ENCODE measurements at regions not wholly inside any gene's neighbourhood (a gene's known extent, or its start where the extent isn't known, plus 50 kb on each side); places are given as distances from the start of the nearest gene placed in this dataset.

DNA sequence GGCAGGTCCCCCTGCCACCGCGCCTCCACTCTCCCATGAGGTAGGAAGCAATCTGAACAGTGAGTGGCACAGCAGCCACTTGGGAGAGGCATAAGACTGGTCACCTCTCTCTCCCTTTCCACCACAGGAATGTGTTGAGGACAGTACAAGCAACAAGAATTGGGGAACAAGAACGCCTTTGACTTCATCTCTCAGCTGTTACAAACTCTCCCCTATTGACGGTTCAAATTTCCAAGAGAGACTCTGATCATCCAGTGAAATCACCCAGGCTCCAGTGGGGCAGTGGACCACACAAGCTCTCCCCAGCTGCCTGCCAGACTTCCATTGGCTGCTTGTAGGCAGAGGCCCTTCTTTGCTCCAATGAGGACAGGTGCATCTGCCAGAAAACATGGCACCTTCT is 249.9 kb upstream of the JUN start:
- DNase-seq: no peak

DNA sequence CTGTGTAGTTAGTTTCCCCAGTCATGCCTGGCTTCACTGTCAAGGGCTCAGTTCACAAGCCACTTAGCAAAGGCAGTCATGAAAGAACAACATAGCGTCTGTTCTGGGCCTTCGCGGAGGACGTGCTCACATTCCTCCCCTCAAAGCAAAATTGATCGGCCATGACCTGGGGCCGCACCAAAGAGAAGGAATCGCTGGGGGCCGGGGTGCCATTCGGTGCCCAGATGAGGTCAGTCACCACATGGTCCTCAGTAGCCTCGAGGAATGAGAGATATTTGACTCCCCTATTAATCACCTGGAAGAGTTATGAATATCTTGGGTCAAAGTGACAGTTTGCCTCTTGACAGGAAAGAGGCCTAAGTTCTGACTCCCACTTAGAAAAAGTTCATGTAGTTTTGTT is 251.1 kb upstream of the JUN start:
- no peak for DNase-seq

DNA sequence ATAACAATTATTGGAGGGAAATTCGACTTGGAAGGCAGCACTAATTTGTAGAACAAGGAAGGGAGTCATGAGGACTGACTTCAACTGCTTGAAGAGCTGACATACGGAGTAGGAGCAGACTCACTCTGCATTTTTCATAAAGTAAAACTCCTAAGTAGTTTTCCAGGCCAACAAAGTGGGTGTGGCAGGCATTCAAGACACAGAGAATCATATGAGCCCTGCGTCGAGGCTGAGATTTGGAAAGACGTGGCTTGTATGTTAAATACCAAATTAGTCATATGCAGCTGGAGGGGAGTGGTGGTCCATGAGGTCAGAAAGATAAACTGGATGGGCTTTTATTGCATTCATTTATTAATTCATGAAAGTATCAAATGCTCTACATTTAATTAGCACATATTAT is 255.7 kb upstream of the JUN start:
- no peak for DNase-seq

DNA sequence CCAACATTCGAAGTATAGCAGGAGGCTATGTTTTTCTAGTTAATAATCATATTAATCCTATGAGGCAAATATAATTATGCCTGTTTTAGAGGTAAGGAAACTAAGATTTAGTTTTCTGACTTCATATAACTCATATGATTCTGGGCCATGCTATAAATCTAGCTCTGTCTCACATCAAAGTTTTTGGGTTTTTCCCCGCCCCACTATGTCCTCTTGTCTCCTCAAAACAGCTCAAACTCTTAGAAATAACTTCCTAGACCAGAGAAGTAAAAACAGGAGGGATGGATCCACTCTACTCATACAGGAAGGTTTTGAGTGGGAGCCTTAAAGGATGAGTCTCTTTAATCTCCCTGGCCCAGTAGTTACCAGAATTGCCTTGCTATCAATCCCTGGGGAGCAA is 256.4 kb upstream of the FGGY start:
- no peak for DNase-seq

DNA sequence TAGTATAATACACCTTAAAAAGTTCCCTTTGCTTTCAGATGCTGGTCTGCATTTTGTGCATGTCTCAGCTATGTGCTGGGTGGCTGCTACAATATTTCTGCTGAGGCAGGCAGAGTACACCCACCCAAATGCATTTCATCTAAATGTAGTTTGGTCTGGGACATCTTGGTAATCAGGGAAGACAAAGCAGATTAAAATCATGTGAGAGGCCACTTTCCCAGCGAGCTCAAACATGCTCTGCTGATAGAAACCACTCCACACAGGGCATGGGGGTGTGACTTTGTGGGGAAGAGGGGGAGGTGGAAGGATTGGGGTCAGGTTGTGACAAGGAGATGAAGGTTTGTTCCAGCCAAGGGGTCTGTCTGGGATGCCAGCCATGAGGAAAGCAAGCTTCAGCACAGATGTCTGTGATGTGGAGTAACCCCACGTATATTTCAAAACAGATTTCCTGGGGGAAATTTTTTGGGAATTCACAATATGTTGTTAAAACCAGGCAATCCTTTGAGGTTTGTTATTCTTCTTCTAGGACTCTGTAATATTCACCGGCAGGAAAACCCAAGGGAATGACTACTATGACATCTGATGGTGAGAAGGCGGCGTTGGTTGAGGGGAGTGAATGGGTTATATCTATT is 255.1 kb upstream of the FGGY start:
- DNase-seq: no peak

DNA sequence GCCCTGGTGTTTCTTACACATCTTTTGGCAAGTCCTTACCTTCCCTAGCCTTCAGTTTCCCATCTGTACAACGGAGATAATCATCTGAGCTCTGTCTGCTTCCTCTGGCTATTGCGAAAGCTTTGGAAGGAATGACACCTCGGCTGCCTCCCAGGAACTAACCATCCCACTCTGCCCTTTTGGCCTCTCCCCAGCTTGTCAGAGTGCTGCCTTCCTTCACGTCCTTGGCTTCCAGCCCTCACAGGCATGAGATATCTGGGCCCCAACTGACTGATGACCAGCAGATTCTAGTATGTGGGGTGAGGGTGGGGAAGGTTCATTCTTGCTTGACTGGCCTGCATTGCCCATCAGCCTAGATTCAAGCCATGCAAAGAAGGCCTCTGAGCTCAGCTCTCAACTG is 253.1 kb upstream of the FGGY start:
- DNase-seq: no peak

DNA sequence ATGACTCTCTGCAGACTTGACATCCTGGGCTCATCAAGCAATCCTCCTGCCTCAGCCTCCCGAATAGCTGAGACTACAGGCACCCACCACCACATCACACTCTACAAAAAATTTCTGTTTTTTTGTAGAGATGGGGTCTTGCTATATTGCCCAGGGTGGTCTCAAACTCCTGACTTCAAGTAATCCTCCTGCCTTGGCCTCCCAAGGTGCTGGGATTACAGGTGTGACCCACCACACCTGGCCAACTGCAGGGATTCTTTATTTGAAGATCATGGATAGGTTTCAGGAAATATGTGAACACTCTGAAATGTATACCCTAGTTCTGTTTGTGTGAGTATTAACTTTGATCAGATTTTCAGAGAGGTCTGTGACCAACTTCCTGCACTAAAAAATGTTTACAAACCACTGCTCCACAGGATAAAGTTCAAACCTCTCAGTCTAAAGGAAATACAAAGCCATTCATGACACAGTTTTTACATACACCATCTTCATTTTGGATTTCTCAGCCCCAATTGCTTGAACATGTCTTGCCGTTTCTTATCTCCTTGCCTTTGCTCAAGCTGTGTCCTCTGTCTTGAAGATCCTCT is 252.3 kb upstream of the FGGY start:
- no peak for DNase-seq

DNA sequence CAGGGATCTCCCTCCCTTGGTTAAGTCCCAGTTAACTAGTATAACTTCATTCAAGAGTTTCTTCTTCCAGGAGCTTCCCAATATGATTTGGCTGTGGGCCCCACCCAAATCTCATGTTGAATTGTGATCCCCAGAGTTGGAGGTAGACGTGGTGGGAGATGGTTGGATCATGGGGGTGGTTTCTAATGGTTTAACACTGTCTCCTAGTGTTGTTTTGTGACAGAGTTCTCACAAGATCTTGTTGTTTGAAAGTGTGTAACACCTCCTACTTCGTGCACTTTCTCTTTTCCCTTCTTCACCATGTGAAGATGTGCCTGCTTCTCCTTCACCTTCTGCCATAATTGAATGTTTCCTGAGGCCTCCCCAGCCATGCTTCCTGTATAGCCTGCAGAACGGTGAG is 251.8 kb upstream of the FGGY start:
- no peak for DNase-seq

DNA sequence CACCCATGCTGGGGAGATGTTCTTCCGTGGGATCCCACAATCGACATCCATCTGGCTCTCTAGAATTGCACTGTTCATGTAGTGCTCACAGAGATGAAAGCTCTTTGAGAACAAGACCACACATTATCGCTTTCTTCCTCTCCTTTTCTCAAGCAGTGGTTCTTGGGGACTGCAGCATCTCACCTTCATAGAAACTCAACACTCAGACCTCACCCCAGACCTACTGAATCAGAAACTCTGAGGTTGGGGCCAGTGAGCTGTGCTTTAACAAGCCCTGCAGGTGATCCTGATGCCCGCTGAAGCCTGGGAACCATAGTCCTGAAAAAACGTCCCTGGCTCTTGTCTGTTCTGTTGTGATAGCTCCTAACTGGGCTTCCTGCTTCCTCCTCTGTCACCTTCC is 251.3 kb upstream of the FGGY start:
- DNase-seq: no peak

DNA sequence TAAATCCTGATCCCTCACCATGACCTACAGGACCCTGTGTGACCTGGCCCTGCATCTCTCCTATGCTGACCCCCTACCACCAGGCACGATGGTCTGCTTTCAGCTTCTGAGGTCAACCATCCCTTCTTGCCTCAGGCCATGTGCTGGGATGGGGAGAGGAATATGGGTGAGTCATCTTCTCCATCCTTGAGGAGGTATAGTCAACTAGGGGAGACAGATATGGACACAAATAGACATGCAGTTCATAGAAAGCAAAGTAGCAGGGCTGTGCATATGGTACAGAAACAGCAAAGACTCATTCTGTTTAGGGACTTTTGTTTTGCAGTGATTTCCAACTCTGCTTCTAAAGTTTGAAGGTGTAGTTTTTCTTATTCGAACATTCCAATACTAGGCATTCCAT is 250.8 kb upstream of the FGGY start:
- peak; percentile 35 for DNase-seq

DNA sequence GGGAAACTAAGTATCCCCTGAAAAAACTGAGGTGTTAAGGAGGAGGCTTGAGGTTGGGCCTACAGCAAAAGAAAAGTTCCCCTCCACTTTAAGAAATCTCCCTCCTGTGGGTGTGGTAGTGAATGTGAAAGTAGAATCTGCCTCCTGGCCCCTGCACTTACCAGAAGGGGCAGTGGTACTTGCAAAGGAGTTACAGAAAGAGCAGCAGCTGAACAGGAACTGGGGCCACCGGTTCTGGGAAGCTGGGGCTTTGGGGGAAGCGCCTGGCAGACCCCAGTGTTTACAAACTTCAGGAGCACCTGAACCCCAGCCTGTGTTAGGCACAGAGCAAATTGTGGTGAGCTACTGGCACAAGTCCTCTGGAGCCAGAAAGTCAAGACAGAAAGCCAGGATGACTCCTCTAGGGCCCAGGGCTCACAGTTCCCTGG is 250.2 kb upstream of the FGGY start:
- no peak for DNase-seq

DNA sequence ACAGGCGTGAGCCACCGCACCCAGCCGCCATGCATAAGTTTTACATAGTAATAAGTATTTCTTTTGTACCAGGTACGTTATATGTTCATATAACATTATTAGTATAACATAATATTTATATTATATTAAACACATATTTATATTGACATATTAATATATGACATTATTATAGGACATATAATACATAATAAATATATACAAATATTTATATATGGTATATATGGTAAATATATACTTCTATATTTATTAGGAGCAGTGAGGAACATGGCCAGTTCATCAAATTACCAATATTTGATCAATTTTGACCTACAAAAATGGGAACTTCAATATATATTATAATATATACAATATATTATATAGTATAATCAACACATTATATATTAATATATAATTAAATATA is 245.9 kb upstream of the FGGY start:
- no peak for DNase-seq

DNA sequence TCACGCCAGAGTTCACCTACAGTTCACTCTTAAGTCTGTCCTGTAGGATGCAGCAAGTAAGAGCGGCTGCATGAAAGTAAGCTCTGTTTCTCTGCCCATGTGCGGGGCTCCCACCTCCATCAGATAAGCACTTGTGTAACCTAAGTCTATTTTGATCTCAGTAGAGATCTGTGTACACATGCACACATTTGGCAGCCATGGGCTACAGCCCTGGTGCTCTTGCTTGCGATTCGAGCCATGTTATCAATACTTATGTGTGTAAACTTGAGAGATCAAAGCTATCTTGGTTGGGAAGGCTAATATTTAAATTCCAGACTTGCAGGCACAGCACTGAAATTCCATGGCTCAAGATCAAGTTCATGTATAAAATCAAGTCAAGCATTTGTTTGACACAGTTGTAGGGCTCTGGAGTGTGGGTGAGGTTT is 244.7 kb upstream of the FGGY start:
- DNase-seq: no peak

DNA sequence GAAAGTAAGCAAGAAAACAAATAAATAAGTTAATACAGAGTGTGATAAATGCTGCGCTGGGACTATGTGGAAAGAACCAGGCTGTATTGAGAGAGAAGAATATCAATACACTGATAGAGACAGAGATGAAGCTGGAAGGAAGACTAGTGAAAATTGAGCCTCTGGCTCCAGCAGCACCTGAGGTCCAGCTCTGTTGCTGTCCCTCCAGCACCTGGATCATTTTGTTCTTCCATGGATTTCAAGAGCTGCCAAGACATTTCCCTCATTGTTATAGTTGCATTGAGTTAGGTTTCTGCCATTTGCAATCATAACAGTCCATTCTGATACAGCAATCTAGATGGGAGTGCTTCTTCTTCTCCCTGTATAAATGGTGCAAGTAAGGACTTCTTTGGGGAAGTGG is 242.7 kb upstream of the FGGY start:
- no peak for DNase-seq

DNA sequence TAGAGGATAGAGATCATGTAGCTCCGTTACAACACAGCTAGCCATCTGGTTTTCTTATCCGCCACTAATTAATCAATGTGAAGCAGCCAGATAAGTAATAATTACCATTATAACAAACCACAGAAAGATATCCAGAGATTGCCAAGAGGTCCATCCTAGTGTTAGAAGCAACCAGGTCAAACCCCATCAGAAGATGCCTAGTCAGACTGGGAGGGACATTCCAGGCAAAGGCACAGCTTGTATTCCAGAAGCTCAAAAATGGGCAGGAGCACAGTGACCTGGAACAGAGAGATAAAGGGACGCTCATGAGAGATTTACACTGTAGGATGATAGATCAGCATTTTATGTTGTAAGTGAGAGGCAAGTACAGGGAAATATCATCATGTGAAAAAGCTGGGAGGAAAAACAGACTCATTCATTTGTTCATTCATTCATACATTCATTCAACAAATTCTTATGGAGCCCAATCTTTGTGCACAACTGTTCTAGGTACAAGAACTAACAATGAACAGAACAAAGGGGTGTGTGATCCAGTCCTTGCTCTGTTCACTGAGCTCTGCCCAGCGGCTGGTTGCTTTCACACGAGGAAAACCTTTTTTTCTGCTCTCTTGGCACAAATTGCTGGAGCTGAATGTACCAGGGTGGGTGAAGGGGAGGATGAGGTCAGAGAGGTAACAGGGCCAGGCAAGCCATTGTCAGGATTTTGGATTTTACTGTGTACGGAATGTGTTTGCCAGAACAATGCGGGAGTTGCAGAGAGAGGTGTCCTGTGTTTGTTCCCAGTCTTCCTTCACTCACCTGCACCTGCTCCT is 240.8 kb upstream of the FGGY start:
- DNase-seq: no peak

DNA sequence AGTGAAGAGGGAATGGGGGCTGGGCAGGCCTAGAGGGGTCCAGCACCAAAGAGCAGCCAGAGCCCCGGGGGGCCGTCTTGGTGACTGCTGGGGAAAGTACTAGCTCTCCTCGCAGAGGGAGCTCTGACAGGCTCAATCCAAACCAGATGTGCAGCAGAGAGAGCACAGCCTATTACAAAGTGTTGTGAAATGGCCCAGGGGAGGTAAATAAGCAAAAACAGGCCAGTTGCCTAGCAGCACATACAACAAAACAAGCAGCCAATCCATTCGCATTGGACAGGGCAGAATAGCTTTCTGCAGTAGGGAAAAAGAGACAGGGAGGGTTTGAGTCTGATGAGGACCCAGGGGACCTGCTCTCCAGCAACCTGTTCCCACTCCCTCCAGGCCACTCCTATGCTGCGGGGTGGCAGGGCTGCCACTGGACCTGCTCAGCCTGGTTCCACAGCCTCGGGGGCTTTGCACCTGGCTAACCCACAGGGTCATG is 239.6 kb upstream of the FGGY start:
- peak; percentile 88 for DNase-seq

DNA sequence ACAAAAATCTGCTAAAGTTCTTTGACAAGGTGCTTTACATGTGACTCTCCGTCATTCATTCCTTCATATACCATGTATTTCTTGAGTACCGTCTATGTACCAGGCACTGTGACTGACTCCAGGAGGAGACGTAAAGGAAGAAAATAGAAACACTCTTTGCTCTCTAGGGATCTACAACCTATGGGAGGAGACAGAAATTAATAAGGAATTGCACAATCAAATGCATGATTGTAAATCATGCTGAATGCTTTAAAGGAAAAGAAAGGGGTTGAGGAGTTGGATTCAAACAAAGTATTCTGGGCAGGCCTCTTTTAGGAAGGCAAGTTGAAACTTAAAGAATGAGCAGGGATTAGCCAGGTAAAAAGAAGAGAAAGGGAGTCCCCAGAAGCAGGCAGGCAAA is 239.1 kb upstream of the FGGY start:
- DNase-seq: no peak

DNA sequence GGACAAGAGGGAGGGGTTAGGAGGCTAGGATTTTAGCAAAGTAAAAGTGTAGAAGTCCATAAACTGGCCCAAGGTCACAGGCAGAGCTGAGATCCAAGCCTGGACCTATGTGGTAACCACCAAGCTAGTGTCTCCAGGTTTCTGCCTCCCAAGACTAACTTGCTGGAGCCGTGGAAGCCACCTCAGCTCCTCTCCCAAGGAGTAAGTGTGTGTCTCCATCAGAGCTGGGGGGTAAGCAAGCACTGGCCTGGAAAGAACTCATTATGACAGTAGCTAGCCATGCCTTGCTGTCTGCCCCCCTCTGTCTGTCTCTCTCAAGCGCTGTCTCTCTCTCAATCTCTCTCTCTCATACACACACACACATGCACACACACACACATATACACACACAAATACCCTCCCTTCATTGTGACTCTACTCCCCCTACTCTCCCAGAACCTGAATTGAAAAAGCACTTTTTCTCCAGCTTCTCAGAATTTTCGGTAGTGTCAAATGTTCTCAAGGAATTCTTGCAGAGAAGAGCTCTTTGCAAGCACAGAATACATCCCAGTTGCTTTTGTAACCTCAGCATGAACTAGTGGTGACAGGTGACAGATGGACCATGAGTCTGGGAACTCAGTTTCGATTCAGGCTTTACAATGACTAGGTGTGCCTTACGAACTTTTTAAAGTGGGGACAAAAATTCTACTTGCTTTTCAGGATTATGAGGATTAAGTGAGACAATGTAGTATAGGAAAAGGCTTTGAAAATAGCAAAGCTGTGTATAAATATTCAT is 238.0 kb upstream of the FGGY start:
- no peak for DNase-seq

DNA sequence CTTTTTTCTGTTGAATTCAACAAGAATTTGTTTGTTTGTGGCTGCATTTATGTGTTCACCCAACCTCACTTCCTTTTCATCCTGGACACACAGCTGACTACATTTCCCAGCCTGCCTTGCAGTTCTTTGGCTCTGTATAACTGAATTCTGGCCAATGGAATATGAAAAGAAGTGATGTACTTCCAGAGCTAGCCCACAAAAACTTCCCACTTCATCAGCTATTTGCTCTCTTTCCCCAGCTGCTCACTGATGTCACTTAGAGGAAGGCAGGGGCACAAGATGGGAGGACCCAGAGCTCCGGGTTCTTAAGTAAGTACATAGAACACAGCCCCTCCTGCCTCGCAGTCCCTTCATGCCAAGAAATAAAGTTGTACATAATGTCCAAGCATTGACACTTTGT is 235.0 kb upstream of the FGGY start:
- DNase-seq: peak; percentile 49

DNA sequence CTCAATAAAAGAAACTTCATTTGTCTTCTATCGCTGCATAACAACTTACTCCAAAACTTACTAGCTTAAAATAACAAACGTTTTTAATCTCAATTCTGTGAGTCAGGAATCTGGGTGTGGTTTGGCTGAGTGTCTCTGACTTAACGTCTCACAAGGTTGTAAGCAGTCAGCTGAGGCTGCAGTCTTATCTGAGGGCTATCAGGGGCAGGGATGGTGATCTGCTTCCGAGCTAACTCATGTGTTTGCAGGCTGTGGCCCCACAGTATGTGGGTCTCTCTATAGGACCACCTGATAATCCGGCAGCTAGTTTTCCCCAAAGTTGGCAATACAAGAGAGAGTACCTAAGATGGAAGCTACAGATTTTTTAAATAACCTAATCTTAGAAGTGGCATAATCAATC is 234.2 kb upstream of the FGGY start:
- no peak for DNase-seq

DNA sequence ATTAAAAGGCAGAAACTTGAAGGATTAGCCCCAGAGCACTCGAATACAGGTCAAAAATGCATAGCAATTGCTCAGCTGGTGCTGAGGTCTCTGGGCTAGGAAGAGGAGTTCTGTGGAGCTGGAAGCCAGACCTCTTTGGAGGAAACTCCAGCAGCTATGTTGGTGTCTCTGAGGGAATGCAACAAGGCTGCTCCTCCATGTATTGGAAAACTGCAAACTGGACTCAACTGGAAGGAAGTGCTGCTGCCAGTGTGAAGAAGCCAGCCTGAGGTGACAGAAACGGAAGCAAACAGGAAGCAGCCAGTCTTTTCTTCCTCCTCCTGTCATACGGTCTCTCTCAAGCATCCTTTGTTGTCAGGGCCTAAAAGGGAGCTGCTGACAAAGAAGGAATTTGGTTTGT is 233.4 kb upstream of the FGGY start:
- no peak for DNase-seq

DNA sequence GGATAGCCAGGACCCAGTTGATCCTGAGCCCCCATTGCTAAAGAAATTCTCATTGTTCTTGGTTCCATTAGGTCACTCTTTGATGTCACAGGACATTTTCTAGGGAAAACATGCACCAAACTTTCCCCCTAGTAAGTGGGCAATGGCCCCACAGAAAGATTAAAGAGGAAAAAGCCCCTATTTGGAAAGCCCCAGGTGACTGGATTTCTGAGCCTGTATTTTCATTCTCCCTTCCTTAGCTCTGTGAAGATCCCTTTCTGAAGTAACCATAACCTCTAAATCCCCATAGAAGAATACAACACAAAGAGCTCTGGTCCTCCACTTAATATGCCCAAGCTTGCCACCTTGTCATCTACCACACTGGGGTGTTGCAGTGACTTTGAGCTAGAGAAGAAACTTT is 232.3 kb upstream of the FGGY start:
- DNase-seq: no peak

DNA sequence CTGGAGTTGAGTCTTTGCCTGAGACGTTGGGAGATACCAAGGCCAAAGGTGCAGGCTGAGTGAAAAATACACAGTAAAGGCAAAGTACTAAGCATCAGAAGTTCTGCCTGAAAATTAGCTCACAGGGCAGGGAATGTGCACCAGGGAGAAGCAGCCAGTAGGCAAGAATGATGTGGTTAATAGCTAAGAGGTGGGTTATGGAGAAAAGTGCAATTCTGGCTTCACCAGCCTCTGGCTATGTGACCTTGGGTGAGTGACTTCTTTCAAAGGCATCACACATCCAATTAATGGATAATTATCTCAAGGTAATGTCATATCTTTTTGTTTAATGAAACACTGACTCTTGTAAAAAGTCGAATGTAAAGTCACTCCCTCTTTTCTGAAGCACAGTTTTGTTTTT is 230.7 kb upstream of the FGGY start:
- DNase-seq: no peak

DNA sequence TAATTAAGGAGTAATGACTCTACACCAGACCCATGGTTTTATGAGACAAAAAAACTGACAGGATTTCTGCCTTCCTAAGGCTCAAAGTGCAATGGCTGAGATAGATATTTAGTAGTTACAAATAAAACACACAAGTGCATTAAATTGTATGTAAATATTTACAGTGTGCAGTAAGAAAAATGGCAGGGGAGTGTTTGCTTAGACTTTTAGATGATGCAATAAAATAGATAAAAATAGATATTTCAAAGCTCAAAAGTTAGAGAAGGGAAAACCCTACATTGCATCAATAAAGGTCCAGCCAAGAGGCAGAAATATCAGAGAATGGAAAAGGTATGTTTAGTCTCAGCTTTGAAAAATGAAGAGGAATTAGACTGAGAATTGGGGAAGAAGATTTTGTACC is 226.3 kb upstream of the FGGY start:
- no peak for DNase-seq
